ENCODE measurements at regions not wholly inside any gene's neighbourhood (a gene's known extent, or its start where the extent isn't known, plus 50 kb on each side); places are given as distances from the start of the nearest gene placed in this dataset.

- Mint-ChIP-seq H3K36me3 (ENCODE audit: low read depth) (no peaks in the 10 kb centered on the region), H3K27ac (no peak overlapping the region), H3K9me3 (no peaks in the 10 kb centered on the region), H3K4me1 (ENCODE audit: low read depth) (no peaks in the 10 kb centered on the region), H3K27me3 (no peaks in the 10 kb centered on the region), H3K4me3 (no peak overlapping the region)
- ChIA-PET POLR2A (no interaction called here), CTCF (no interaction called here)
- intact Hi-C loops (cut with DNase I, micrococcal nuclease) = no loop called here
- ATAC-seq (ENCODE audit: poor library complexity) (no peak), DNase-seq (no peak)
- no peak for TF ChIP-seq CTCF (IDR thresholded peaks at IDR 0.05)
- Histone ChIP-seq H3K9me3 (ENCODE audit: control insufficient read depth in 1 of 2, insufficient read depth in 1 of 2, low read length in 2 of 2) (no peaks in the 10 kb centered on the region), H3K4me3 (ENCODE audit: low read length) (no peak overlapping the region), H3K4me1 (ENCODE audit: insufficient read depth, low read length) (no peaks in the 10 kb centered on the region), H3K27ac (ENCODE audit: low read depth in 1 of 2, low read length in 2 of 2) (no peak overlapping the region), H3K36me3 (ENCODE audit: insufficient read depth, low read length) (no peaks in the 10 kb centered on the region), H3K27me3 (ENCODE audit: control insufficient read depth in 1 of 2, insufficient read depth in 2 of 2, low read length in 2 of 2) (no peaks in the 10 kb centered on the region)
These were observed 256.8 kb upstream of the ARSJ start for GRCh38 chr4:114236171-114236769.

GRCh38 chr4:114237997-114238396, 258.6 kb upstream of the ARSJ start:
- ChIA-PET POLR2A (no interaction called here), CTCF (no interaction called here)
- H3K9me3 ChIP-seq (ENCODE audit: control insufficient read depth in 1 of 2, insufficient read depth in 1 of 2, low read length in 2 of 2) = no peaks in the 10 kb centered on the region
- intact Hi-C loops (cut with DNase I, micrococcal nuclease) = no loop called here
- no peaks in the 10 kb centered on the region for H3K9me3 Mint-ChIP-seq
- no peak for TF ChIP-seq CTCF (IDR thresholded peaks at IDR 0.05)
- H3K4me1 ChIP-seq (ENCODE audit: insufficient read depth, low read length) = no peaks in the 10 kb centered on the region
- no peaks in the 10 kb centered on the region for H3K27me3 ChIP-seq (ENCODE audit: control insufficient read depth in 1 of 2, insufficient read depth in 2 of 2, low read length in 2 of 2)
- no peak for DNase-seq
- H3K4me3 Mint-ChIP-seq = no peak overlapping the region
- H3K36me3 Mint-ChIP-seq (ENCODE audit: low read depth) = no peaks in the 10 kb centered on the region
- ATAC-seq (ENCODE audit: poor library complexity) = no peak
- H3K27ac ChIP-seq (ENCODE audit: low read depth in 1 of 2, low read length in 2 of 2) = no peak overlapping the region
- no peak overlapping the region for H3K27ac Mint-ChIP-seq
- no peaks in the 10 kb centered on the region for H3K27me3 Mint-ChIP-seq
- no peaks in the 10 kb centered on the region for H3K36me3 ChIP-seq (ENCODE audit: insufficient read depth, low read length)
- no peak overlapping the region for H3K4me3 ChIP-seq (ENCODE audit: low read length)
- no peaks in the 10 kb centered on the region for H3K4me1 Mint-ChIP-seq (ENCODE audit: low read depth)

GRCh38 chr4:114249561-114249960, 270.1 kb upstream of the ARSJ start:
- no peak overlapping the region for H3K27ac ChIP-seq (ENCODE audit: low read depth in 1 of 2, low read length in 2 of 2)
- POLR2A ChIA-PET = no interaction called here

More at GRCh38 chr4:114249561-114249960, 270.1 kb upstream of the ARSJ start:
- DNase-seq (no peak), ATAC-seq (ENCODE audit: poor library complexity) (no peak)
- Mint-ChIP-seq H3K9me3 (peaks cover 15% of the 10 kb centered on the region), H3K4me3 (no peak overlapping the region), H3K27me3 (peaks cover 33% of the 10 kb centered on the region), H3K4me1 (ENCODE audit: low read depth) (no peaks in the 10 kb centered on the region), H3K36me3 (ENCODE audit: low read depth) (no peaks in the 10 kb centered on the region), H3K27ac (no peak overlapping the region)
- TF ChIP-seq CTCF (IDR thresholded peaks at IDR 0.05) = no peak
- intact Hi-C loops (cut with DNase I, micrococcal nuclease) = no loop called here
- Histone ChIP-seq H3K36me3 (ENCODE audit: insufficient read depth, low read length) (no peaks in the 10 kb centered on the region), H3K4me3 (ENCODE audit: low read length) (no peak overlapping the region), H3K4me1 (ENCODE audit: insufficient read depth, low read length) (no peaks in the 10 kb centered on the region), H3K9me3 (ENCODE audit: control insufficient read depth in 1 of 2, insufficient read depth in 1 of 2, low read length in 2 of 2) (no peaks in the 10 kb centered on the region), H3K27me3 (ENCODE audit: control insufficient read depth in 1 of 2, insufficient read depth in 2 of 2, low read length in 2 of 2) (peaks cover 0 to 6% of the 10 kb centered on the region in 2 experiments)
- CTCF ChIA-PET = no interaction called here
